Lung microvascular endothelial cell (primary cell): ENCODE measurements at regions not wholly inside any gene's neighbourhood (a gene's known extent, or its start where the extent isn't known, plus 50 kb on each side); places are given as distances from the start of the nearest gene placed in this dataset.

ENCODE experiments used
- DNase-seq, 2 donors: peaks; one replicate each; pipeline versions ENCODE4 v3.0.0 to v3.0.0-alpha.2; 2010; ENCODE audit warnings: low read depth in 2 of 2

DNA sequence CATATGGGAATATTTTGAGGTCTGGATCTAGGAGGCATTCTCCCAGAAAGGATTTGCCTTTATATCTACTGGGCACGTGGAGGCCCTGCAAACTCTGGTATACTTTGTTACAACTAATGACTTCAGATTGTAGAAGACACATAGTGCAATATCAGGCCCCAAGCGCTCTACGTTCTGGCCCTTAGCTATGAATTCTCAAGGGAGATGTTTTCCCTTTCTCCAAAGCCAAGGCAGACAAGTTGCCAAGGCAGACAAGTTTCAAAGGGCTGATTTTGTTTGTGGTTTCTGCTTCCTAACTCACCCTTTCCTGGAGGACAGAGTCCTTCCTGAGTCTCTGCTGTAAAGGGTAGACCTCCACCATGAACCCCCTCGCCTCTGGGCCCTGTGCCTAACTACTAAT lies 99.4 kb upstream of the CTTNBP2 start:
- DNase-seq: no peak

DNA sequence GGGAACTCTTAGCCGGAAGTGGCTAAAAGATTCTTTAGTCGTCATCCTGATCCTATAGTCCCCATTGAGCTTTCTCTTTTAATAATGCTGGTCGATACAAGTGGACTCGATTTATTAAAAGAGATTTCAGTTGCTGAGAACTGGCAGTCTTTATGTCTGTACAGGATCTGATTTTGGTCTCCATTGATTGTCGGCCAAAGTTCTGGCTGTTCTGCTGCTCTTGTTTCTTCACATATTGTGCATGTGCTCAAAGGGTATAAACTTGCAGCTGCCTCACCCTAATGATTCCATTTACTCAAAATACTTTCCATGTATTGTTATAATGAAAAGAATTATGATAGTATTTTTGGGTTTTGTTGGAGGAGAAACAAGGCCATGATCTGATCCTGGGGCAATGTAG lies 100.7 kb upstream of the CTTNBP2 start:
- DNase-seq: no peak

DNA sequence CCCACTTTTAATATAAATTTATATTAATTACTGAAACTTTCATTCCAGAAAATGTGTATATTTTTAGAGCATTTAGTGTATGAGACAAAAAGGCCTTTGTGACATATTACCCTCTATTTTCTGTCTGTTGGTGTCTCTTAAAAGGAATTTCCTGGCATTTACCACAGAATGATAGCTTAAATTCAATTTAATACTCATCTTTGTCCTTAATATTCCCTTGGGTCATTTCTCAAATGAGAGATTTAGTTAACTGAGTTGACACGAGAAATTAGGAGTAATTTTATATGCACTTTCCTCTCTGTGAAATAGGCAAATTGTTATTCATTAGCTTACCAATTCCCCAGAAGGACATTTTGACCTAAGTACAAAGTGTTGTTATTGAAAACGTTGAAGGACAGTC lies 101.7 kb upstream of the CTTNBP2 start:
- DNase-seq: no peak

DNA sequence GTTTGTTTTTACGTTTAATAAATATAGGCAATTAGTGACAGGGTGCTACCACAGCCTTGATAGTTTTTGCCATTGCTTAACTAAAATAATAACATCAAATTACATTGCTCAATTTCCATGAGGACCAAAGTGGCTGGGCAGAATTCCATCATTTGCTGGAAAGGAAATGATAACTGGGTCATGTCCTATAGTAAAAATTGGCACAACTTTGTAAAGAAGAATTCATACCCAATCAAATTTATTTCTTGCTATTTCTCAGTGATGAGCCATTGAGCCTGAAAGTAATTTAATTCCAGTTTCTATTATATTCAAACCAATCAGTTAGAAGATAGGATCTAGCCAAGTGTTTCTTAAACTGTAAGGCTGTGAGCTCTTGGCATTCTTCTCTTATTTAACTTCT lies 102.2 kb upstream of the CTTNBP2 start:
- DNase-seq: no peak

DNA sequence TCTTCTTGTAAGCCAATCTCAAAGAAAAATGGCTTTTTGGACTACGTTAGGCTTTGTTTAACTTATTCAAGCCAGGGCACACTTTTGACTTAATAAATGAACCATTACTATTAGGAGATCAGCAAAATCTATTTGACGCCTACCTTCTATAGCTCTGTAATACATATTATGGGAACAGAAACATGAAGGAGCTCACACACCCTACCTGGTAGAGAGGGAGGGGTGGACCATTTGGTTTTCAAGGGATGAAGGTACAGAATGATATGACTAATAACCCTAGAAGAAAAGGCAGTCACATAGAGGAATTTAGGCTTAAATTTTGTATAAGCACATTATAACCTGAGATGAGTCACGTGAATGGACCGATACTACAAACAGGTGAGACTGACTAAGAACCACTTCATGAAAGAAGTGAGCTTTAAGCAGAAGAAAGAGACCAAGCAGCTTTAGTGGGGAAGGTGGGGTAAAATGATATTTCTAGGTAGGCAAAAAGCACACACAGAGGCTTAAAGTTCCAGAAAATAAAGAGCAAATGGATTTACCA lies 106.8 kb upstream of the CTTNBP2 start:
- no peak for DNase-seq

DNA sequence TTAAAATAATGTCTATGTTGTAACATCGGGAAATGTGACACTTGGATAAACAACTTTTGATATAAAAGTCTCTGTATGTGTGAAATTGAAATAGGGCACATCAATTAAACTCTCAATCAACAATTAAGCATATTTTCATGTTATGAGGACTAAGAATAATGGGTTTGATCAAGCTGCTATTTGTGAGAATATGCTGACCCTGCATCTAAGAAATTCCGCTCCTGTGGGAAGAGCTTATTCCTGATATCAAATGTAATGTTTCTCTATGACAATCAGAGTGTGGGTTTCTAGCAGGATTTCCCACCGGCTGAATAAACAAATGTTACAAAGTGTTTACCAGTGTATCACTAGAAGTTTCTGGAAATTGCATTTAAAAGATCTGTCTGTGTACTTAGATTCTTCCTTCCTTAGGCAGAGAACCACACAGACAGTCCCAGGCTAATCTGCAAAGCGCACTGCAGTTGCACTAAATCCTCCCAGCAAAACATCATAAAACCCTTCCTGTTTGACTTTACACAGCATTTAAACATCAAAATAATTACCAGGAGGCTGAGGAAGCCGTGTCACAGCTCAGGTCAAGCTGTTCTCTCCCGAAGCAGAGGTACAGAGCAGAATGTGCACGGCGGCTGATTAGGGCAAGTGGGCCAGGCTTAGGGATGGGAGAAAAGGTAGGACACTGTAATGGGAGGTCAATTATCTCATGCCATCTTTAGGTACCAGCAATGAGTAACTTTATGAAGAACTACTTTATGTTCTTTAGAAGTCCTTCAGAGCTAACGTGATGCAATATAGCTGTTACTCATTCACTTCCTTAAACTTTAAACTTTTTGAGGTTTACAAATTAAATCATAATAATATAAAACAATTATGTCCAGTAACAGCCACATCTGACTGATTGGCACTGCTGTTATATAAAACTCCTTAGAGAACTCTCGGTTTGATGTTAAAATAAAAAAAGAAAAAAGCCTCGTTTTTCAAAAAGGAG lies 109.1 kb upstream of the CTTNBP2 start:
- no peak for DNase-seq

DNA sequence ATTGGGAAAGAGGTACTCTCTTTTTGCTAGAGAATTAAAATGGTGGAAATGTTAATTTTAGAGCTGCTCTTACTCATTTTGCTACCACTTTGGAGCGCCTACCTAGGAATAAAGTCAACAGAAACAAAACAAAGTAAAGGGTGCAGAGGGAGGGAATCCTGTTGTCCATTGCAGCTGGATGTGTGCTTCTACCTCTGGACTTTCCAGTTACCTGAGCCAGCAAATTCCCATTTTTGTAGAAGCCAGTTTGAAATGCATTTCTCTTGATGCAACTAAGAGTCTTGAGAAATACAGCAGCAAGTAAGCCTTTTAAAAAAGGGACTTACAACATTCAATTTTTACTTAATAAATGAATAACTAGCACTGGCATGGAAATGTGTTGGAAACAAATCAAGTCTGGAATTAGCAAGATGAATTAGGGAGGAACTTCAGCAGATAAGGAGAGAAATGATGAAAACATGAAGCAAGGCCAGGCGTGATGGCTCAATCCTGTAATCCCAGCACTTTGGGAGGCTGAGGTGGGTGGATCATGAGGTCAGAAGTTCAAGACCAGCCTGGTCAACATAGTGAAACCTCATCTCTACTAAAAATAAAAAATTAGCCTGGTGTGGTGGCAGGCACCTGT lies 113.5 kb upstream of the CTTNBP2 start:
- DNase-seq: no peak

DNA sequence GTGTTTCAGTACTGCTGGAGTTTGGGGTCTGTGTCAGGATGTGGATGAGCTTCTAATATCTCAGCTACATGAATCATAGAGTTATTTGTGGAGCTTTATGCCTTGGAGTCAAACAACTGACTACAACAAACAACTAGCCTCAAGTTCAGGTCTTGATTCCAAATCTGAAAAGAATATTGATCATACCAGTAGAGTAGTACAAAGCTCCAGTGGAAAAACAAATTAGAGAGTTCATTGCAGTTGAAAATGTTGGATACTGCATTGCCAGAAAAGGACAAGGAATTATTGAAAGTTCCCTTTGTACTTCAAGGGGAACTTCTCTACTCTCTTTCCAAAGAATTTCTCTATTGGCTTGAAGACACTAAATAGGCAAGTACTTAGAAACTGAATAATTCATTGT lies 117.6 kb upstream of the CTTNBP2 start:
- no peak for DNase-seq

DNA sequence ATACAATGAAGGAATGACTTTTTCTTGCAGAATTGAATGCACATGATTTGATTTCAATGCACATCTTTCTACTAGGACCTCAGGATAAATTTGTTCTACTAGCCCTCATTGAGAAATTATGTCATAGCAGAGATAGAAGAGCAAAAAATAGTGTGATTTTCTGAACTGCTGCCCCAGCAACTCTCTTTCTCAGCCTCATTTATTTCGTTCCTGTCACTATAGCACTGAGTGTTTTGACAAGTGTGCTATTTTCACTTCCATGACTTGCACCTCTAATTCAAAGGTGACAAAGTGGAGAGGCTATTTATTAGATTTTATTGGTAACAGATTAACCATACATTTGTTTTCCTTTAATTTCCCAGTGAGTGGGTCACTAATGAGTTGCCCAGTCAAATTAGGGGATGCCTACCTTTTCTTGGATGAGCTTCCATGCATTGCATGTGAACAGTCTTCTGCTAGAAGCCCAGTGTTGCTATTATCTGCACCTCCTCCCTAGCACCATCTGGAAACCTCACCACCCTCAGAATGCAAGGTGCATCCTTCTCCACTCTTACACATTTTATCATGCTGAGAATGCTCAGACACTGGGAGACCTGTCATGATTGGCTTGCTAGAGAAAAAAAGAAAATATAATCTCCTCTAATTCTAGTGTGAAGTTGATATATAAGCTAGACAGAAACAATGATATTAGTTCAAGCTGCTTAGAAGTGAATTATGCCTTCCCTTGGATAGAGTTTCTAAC lies 119.6 kb upstream of the CTTNBP2 start:
- no peak for DNase-seq

DNA sequence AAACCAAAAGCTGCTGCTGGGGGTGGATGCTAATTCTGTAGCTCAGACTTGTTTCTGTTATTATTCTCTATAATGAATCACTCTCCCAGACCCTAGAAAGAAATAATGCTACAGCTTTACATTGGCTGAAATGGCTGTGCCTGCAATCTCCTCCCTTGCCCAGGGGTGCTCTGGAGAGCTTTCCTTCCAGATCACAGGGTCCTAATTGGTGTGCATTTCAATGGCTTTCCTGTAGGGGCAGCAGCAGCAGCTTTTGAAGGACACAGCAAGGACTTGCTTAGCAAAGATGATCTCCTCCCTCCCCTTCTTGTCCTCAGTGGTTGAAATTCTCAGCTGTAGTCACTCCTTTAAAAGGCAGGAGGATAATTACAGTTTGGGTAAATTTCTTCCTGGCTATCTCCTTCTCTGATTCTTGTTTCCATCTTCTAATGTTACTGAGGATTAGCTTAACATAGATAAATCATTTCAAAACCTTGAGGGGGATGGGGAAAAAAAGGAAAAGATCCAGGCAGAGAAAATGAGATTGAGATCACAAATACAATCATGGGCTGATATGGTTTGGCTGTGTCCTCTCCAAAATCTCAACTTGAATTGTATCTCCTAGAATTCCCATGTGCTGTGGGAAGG lies 120.2 kb upstream of the CTTNBP2 start:
- DNase-seq: no peak

DNA sequence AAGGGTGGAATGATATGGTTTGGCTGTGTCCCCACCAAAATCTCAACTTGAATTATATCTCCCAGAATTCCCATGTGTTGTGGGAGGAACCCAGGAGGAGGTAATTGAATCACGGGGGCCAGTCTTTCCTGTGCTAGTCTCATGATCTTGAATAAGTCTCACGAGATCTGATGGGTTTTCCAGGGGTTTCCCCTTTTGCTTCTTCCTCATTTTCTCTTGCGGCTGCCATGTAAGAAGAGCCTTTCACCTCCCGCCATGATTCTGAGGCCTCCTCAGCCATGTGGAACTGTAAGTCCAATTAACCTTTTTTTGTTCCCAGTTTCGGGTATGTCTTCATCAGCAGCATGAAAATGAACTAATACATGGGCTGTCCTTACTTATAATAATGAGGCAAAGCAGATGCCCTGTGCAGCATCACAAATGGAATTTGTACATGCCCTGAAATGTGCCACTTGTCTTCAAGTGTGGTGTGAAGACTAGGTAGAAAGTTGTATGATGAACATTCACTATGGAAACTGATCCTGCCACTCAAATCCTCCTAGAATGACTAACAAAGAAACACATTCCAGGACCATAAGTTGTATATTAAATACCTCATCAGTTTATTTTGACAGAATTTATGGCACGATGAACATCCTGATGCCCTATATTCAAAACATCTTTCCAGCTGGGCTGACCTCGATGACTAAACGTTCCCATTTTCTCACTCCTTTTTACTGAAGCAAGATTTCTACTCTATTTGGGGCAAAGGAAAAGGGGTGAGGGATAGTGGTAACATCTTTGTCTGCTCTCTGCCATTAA lies 122.8 kb upstream of the CTTNBP2 start:
- no peak for DNase-seq

DNA sequence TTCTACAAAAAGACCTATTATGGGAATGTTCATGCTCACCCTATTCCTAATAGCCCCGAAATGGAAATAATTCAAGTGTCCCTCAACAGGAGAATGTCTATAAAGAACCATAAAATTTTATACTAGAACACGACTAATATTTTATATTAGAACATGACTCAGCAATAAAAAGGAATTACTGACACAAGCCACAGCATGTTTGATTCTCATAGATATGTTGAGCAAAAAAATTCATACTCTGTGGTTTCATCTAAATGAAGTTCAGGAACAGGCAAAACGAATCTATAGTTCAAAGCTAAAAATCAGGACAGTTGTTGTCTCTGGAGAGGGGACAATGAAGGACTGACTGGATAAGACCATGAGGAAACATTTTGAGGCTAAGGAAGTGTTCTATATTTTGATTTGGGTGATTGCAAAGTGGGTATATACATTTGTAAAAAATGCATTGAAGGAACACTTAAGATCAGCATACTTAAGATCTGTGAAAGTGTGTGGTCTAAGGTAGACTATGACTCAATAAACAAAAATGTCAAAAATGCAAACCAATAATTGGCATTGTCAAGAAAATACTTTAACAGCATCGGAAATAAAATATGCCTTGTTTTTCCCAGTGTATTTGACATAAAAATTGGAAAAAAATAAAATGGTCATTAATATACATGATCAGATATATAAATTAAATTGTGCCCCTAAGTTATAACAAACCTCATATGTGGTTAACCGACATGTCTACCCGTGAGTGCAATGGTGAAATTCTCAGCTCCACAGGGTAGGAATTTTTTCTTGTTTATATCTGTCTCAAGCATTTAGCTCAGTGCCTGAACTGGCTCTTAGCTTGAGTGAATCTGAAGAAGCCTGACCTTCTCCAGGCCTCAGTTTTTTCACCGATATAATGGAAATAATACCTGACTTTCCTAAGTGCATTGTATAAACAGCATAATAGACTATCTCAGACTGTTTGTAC lies 124.9 kb upstream of the CTTNBP2 start:
- DNase-seq: no peak

DNA sequence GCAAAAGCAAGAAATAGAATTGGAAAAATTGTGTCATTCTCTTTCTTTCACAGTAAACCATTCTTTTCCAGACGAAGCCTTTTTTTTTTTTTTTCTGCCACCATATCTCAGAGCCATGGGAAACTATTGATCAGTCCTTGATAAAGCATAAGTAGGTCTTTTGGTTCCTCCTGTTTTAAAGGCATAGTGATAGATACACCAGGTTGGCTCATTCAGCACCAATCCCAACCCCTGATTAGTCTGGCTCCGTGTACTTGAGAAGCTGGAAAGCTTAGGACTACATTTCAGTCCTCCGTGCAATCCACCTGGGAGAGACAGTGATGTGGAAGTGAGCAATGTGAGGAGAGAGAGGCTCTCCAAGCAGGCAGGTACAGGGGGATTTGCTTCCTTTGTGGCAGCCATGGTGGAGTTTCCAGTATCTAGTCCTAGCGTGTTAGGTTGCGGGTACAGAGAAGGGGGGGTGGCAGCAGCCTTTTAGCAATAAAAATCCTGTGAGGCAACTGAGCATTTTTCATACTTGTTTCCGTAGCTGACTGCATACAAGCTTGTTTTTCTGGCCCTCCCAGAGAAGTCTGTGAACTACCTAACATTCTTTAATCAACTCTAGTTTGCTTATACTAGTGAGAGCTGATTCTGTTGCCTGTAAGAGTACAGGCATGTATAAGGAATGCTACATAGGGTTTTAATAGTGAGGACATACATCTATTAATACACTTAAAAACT lies 127.4 kb upstream of the CTTNBP2 start:
- DNase-seq: no peak

DNA sequence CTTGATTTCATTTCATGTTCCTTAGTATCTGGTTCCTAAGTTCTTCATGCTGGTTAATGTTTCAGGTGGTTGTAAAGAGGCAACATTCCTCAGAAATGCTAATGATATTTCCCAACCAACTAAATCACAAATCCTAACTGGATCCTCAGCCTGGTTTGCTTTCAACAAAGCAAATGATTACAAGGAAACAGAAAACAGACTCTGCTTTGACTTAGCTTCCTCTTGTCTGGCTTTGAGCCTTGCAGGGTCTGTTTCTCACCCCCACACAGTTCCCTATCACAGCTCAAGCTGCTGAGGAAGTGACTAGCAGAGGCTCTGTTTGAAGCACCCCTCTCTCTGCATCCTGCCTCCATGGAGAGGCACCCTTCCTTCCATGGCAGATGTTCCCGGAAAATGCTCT lies 130.2 kb upstream of the CTTNBP2 start:
- no peak for DNase-seq

DNA sequence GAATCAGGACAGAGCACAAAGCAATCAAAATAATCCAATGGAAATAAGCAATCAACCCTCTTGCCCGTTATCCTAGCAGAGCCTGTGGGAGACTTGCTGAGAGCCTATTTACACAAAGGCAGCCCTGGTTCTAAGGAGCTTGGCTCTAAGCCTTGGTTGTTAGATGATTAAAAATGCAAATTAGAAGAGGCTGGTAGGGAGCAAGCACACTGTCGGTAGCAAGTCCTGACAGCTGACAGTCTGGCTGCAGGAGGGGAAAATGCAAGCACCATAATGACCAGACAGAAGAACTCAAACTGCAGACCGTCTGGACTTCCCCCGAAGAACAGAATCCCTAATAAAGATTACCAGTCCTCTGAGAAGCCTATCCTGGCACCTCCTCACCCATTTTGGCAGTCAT lies 131.8 kb upstream of the CTTNBP2 start:
- no peak for DNase-seq

DNA sequence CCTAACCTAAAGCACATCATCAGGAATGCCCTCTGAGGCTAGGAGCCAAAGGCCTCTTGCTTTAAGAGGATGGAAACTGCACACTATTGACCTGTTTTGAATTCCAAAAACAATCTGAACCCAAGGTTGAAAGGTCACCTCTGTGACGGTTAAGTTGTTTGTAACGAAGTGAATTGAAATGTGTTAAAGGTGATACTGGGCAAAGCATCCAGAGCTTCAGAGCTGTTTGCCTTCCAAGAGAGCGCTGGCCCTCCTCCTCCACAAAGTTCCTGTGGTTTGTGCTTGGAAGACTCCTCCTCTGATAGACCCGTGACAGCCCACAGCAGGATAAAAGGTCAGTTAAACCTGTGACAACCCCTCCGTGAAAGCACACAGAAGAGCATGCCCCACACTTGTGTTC lies 133.7 kb upstream of the CTTNBP2 start:
- DNase-seq: no peak

DNA sequence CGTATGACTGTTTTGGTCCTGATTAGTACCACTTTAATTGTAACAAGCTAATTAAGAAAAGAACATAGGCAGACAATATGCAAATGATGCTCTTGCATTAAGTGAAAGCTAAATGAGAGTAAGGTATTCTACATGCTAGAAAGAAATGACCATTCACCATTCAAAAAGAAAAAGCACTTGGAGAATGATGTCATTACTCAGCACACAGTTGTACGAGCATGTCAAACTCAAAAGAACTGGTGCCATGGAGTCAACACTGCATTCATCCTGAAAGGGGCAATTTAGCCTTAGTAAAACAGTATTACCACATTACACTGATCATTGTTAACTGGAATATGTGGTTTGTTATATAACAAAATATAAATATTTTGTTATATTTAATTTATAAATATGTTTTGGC lies 136.2 kb upstream of the CTTNBP2 start:
- no peak for DNase-seq

DNA sequence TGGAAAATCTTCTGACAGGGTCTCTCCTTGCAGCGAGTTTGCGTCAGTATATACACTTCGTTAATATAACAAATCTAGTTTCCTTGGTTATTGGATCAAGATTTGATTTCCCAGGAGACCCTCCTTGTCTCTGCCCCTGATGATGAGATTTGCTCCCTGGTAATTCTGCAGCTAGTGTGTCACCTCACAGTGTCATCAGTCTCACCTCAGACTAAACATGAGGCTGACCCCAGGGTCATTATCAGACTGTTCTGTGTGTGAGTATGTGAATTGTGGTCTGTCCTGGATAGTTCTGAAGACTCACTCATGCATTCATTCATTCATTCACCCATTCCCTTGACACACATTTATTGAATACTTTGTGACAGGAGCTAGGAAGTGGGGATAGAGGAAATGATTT lies 138.4 kb upstream of the CTTNBP2 start:
- no peak for DNase-seq
